ENCODE measurements at regions not wholly inside any gene's neighbourhood (a gene's known extent, or its start where the extent isn't known, plus 50 kb on each side); places are given as distances from the start of the nearest gene placed in this dataset.

DNA sequence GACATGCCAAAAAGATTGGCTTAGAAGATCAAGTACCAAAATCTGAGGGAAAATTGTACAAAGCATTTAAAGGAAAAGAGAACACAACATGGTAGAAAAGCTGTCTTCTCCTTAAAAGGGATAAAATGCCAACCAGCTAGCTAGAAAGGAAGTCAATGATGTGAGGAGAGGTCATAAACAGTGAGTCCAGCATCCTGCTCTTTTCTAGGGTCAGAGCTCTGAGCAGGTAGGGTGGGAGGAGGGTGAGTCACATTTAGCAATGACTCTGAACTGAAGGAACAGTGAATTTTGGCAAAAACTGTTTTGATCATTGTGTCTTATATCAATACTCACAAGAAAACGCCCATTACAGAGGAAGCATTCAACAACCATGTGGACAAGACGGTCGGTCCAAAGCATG lies 322.3 kb downstream of the DAD1 start:
- Histone ChIP-seq H3K9me3 (ENCODE audit: control insufficient read depth, low read depth, low read length) (no peaks in the 10 kb centered on the region), H4K20me1 (ENCODE audit: control insufficient read depth, extremely low read depth, insufficient read depth, low read length) (no peaks in the 10 kb centered on the region), H3K4me1 (ENCODE audit: control insufficient read depth, extremely low read depth, insufficient read depth, low read length) (peaks cover 41% of the 10 kb centered on the region), H3K4me2 (ENCODE audit: control insufficient read depth, extremely low read depth, insufficient read depth, low read depth, low read length) (no peak overlapping the region), H2AFZ (ENCODE audit: control insufficient read depth, low read length) (no peak overlapping the region), H3K79me2 (ENCODE audit: control insufficient read depth, insufficient read depth, low read length) (no peaks in the 10 kb centered on the region), H3K27ac (ENCODE audit: control insufficient read depth, insufficient read depth, low read length) (no peak overlapping the region), H3K9me1 (ENCODE audit: control insufficient read depth, extremely low read depth, insufficient read depth, low read length) (peaks cover 2% of the 10 kb centered on the region), H3K9ac (ENCODE audit: control insufficient read depth, extremely low read depth, insufficient read depth, low read length) (no peak overlapping the region), H3K36me3 (ENCODE audit: control insufficient read depth in 2 of 2, extremely low read depth in 1 of 2, insufficient read depth in 2 of 2, low read length in 2 of 2) (no peaks in the 10 kb centered on the region), H3K4me3 (ENCODE audit: control insufficient read depth in 2 of 3, extremely low read depth in 1 of 3, insufficient read depth in 2 of 3, low read depth in 1 of 3, low read length in 3 of 3) (no peak overlapping the region), H3K27me3 (ENCODE audit: control insufficient read depth, extremely low read depth, insufficient read depth, low read length) (no peaks in the 10 kb centered on the region)
- DNase-seq (ENCODE audit: low read depth, low spot score), result no peak
- FAIRE-seq, result no peak
- TF ChIP-seq, protein P1, sequence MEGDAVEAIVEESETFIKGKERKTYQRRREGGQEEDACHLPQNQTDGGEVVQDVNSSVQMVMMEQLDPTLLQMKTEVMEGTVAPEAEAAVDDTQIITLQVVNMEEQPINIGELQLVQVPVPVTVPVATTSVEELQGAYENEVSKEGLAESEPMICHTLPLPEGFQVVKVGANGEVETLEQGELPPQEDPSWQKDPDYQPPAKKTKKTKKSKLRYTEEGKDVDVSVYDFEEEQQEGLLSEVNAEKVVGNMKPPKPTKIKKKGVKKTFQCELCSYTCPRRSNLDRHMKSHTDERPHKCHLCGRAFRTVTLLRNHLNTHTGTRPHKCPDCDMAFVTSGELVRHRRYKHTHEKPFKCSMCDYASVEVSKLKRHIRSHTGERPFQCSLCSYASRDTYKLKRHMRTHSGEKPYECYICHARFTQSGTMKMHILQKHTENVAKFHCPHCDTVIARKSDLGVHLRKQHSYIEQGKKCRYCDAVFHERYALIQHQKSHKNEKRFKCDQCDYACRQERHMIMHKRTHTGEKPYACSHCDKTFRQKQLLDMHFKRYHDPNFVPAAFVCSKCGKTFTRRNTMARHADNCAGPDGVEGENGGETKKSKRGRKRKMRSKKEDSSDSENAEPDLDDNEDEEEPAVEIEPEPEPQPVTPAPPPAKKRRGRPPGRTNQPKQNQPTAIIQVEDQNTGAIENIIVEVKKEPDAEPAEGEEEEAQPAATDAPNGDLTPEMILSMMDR (optimal IDR thresholded peaks at IDR 0.05 in 1 of 3, IDR thresholded peaks at IDR 0.05 in 1 of 3, conservative IDR thresholded peaks at IDR 0.05 in 1 of 3; ENCODE audit: extremely low read depth in 1 of 3, insufficient read depth in 2 of 3, low read length in 3 of 3), result no peak
- dilution Hi-C loops (cut with MboI; ENCODE audit: extremely low pct_ligation_motif_present, low sequenced_read_pairs), result no loop called here

- Histone ChIP-seq H3K9me1 (ENCODE audit: control insufficient read depth, extremely low read depth, insufficient read depth, low read length) (peaks cover 2% of the 10 kb centered on the region), H3K9me3 (ENCODE audit: control insufficient read depth, low read depth, low read length) (no peaks in the 10 kb centered on the region), H3K4me1 (ENCODE audit: control insufficient read depth, extremely low read depth, insufficient read depth, low read length) (peaks cover 41% of the 10 kb centered on the region), H3K36me3 (ENCODE audit: control insufficient read depth in 2 of 2, extremely low read depth in 1 of 2, insufficient read depth in 2 of 2, low read length in 2 of 2) (no peaks in the 10 kb centered on the region), H3K9ac (ENCODE audit: control insufficient read depth, extremely low read depth, insufficient read depth, low read length) (no peak overlapping the region), H3K27ac (ENCODE audit: control insufficient read depth, insufficient read depth, low read length) (peak overlapping the region; percentile 42), H4K20me1 (ENCODE audit: control insufficient read depth, extremely low read depth, insufficient read depth, low read length) (no peaks in the 10 kb centered on the region), H3K4me3 (ENCODE audit: control insufficient read depth in 2 of 3, extremely low read depth in 1 of 3, insufficient read depth in 2 of 3, low read depth in 1 of 3, low read length in 3 of 3) (no peak overlapping the region), H2AFZ (ENCODE audit: control insufficient read depth, low read length) (no peak overlapping the region), H3K27me3 (ENCODE audit: control insufficient read depth, extremely low read depth, insufficient read depth, low read length) (no peaks in the 10 kb centered on the region), H3K79me2 (ENCODE audit: control insufficient read depth, insufficient read depth, low read length) (no peaks in the 10 kb centered on the region), H3K4me2 (ENCODE audit: control insufficient read depth, extremely low read depth, insufficient read depth, low read depth, low read length) (peak overlapping the region; percentile 7)
- DNase-seq (ENCODE audit: low read depth, low spot score) (no peak), FAIRE-seq (peak; percentile 96)
- TF ChIP-seq EZH2 (IDR thresholded peaks at IDR 0.05; ENCODE audit: low read length), result no peak
- TF ChIP-seq, protein P1 (optimal IDR thresholded peaks at IDR 0.05 in 1 of 3, IDR thresholded peaks at IDR 0.05 in 1 of 3, conservative IDR thresholded peaks at IDR 0.05 in 1 of 3; ENCODE audit: extremely low read depth in 1 of 3, insufficient read depth in 2 of 3, low read length in 3 of 3), result no peak
- dilution Hi-C loops (cut with MboI; ENCODE audit: extremely low pct_ligation_motif_present, low sequenced_read_pairs), result no loop called here
Measured at GRCh38 chr14:22266142-22266442, 322.9 kb downstream of the DAD1 start.
